GM21717 (cell line): ENCODE measurements at regions not wholly inside any gene's neighbourhood (a gene's known extent, or its start where the extent isn't known, plus 50 kb on each side); places are given as distances from the start of the nearest gene placed in this dataset.
"Not testable (repeated sequence)": the region's sequence is repeated elsewhere in the genome, so short reads cannot be mapped to it uniquely, and the experiment has no call there.

Experiments used
- ATAC-seq: cut with Tn5 transposase; IDR thresholded peaks from one replicate; pipeline ENCODE4 v1.9.1; 2021; ENCODE audit warnings: mild to moderate bottlenecking, moderate library complexity; ENCODE audit not compliant: unreplicated experiment

- ATAC-seq: peak; percentile 63
Observed at GRCh38 chr6:28657769-28658465, 132.2 kb downstream of the GPX5 start.

DNA sequence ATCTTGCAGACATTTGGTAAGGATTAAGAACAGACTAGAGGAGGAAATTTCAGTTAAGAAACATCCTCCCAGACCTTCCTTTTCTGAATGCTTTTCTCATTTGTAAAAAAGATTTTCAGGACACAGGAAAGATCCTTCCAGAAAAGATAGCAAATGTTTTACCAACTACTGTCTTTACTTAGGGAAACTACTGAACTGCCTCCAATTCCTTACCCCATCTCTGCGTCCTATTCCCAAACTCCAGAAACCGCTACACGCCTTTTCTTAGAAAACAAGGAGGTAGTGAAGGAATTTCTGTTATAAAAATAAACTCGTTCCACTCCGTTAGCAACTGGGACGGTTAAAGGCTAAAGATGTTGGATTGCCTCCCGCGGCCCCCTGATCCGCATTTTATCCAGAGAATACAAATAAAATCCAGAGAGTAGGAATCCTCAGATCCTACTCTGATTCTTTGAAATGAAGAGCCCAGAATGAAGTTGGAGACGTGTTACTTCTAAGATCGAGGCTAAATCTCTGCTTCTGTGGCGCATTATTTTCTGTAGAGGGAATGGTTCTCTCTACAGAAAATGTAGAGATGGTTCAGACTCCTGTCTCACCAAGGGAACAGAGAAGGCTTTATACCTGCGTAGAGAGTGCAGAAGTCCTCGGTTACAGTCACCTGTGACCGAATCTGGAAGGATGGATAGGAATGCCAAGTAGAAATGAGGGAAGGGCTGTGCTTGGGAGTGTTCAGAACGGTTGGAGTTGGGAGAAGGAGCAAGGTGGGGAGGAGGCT, 133.0 kb downstream of the GPX5 start:
- ATAC-seq: no peak

GRCh38 chr6:28659250-28659566, 133.5 kb downstream of the GPX5 start:
- no peak for ATAC-seq

GRCh38 chr6:28661097-28661713, 135.5 kb downstream of the GPX5 start:
- ATAC-seq: no peak

DNA sequence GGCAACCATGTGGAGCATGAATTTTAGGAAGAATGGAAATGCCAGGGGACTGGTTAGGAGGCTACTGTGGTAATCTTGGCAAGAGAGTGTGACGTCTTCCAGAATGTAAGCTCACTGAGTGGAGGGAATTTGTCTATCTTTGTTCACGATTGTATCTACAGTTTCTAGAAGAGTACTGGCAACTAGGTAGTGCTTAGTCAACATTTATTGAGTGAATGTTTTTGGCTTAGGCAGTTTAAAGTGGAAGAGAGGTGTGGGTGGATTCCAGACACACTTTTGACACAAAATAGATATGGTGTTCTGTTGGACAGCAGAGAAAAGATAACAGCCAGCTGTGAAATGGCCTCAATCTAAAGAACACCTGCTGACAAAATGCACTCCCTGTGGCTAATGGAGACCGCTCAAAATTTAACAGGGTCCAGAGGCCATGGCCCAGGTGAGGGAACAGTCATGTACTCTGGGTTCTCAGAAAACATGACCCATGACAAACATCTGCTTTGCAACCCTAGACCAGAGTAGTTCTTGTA, 139.3 kb downstream of the GPX5 start:
- no peak for ATAC-seq

- ATAC-seq: no peak
Observed at GRCh38 chr6:28673417-28673786, 147.7 kb downstream of the GPX5 start.

DNA sequence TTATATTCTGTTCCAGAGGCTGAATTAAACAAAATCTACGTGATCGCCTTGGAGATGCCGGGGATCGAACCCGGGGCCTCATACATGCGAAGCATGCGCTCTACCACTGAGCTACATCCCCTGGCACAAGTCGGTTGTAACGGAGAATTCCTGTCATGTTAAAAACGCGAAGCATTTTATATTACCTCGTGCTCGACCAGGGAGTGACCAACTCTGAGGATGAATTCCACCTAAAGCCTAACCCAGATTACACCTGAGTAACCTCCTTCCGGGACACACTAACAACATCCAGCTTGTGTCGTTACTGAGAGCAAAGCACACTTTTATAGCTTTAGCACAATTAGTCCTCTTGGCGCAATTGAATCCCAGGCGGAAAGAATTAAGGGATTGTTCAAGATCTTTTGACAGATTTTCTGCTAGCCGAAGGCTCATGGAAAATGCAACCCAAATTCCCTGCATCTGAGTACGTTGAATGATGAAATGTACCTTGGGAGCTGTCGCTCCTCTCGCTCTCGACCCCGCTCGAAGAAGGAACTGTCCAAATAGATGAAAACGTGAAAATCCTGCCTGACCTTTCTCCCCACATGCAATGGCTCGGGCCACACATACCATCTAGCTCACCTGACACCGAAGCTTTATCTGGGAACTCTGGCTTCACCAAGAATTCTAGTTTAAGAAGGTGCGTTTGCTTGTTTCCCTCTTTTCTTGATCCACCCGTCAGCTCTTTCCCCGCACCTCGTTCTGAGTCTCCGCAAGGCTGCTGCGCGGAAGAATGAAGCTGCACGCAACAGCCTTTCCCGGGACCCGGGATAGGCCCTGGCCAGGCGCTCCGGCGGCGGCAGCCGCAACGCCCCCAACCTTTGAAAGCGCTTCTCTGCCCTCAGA, 148.3 kb downstream of the GPX5 start:
- ATAC-seq: no peak

DNA sequence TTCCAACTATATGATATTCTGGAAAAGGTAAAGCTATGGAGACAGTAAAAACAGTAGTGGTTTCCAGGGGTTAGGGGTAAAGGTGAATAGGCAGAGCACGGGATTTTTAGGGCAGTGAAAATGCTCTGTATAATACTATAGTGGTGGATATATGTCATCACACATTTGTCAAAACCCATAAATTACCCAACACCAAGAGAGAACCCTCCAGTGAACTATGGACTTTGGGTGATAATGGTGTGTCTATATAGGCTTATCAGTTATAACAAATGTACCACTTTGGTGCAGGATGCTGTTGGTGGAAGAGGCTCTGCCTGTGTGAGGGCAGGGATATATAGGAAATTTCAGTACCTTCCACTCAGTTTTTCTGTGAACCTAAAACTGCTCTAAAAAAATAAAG, 149.9 kb downstream of the GPX5 start:
- no peak for ATAC-seq

- ATAC-seq: no peak
Observed at GRCh38 chr6:28682542-28682941, 156.9 kb downstream of the GPX5 start.

DNA sequence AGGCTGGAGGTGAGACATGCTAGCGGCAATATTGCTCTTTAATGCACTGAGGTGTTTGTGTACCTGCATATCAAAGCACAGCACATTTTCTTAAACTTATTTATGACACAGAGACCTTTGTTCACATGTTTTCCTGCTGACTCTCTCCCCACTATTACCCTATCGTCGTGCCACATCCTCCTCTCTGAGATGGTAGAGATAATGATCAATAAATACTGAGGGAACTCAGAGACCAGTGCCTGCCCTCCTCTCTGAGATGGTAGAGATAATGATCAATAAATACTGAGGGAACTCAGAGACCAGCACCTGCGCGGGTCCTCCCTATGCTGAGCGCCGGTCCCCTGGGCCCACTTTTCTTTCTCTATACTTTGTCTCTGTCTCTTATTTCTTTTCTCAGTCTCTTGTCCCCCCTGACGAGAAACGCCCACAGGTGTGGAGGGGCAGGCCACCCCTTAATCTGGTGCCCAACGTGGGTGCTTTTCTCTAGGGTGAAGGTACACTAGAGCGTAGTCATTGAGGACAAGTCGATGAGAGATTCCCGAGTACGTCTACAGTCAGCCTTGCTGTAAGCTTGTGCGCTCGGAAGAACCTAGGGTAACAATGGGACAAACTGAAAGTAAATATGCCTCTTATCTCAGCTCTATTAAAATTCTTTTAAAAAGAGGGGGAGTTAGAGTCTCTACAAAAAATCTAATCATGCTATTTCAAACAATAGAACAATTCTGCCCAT, 157.4 kb downstream of the GPX5 start:
- ATAC-seq: not testable (repeated sequence)

- ATAC-seq: no peak
Observed at GRCh38 chr6:28683945-28684538, 158.4 kb downstream of the GPX5 start.

DNA sequence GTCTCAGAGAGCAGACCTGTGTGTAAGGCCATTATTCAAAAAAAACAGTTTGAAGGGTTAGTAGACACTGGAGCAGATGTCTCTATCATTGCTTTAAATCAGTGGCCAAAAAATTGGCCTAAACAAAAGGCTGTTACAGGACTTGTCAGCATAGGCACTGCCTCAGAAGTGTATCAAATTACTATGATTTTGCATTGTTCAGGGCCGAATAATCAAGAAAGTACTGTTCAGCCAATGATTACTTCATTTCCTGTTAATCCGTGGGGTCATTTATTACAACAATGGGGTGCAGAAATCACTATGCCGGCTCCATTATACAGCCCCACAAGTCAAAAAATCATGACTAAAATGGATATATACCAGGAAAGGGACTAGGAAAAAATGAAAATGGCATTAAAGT, 160.3 kb downstream of the GPX5 start:
- not testable (repeated sequence) for ATAC-seq

DNA sequence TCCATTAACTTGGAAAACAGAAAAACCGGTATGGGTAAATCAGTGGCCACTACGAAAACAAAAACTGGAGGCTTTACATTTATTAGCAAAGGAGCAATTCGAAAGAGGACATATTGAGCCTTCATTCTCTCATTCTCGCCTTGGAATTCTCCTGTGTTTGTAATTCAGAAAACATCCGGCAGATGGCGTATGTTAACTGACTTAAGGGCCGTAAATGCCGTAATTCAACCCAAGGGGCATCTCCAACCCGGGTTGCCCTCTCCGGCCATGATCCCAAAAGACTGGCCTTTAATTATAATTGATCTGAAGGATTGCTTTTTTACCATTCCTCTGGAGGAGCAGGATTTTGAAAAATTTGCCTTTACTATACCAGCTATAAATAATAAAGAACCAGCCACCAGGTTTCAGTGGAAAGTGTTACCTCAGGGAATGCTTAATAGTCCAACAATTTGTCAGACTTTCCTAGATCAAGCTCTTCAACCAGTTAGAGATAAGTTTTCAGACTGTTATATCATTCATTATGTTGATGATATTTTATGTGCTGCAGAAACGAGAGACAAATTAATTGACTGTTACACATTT, 160.9 kb downstream of the GPX5 start:
- ATAC-seq: not testable (repeated sequence)

DNA sequence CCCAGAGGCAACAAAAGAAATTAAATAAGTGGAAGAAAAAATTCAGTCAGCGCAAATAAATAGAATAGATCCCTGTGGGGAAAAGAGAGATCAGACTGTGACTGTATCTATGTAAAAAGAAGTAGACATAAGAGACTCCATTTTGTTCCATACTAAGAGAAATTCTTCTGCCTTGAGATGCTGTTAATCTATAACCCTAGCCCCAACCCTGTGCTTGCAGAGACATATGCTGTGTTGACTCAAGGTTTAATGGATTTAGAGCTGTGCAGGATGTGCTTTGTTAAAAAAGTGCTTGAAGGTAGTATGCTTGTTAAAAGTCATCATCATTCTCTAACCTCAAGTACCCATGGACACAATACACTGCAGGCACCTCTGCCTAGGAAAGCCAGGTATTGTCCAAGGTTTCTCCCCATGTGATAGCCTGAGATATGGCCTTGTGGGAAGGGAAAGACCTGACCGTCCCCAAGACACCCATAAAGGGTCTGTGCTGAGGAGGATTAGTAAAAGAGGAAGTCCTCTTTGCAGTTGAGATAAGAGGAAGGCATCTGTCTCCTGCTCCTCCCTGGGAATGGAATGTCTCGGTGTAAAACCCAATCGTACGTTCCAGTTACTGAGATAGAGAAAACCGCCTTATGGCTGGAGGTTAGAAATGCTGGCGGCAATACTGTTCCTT, 161.8 kb downstream of the GPX5 start:
- ATAC-seq: not testable (repeated sequence)

GRCh38 chr6:28691991-28692390, 166.3 kb downstream of the GPX5 start:
- not testable (repeated sequence) for ATAC-seq

DNA sequence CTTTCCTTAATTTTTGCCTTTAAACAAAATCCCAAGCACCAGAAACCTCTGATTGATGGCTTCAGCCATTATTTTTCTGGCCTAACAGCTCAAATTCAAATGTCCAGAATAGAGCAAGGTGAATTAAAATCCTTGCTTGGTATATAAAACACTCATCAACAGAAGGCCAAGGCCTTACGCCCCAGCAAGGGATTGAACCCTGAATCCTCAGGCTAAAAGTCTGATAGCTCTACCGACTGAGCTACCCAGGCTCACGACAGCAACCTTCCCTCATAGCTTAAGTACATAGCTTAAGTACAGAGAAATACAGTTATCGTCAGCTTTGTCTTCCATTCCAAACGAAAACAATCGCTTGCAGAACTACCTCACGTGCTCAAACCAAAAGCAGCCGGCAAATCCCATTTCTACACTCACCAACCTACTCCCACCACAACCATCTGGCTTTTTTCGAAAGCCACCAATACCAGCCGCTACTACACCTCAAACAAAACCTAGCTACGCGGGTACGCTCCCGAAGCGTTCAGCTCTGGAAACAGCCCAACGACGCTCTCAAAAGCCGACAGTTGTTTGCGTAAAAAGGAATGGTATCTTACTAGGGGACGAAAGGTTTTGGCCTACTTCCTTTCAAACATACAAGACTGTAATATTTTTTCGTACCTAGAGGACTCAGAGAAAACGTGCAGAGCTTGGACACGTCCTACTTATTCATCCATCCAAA, 167.5 kb downstream of the GPX5 start:
- ATAC-seq: no peak

DNA sequence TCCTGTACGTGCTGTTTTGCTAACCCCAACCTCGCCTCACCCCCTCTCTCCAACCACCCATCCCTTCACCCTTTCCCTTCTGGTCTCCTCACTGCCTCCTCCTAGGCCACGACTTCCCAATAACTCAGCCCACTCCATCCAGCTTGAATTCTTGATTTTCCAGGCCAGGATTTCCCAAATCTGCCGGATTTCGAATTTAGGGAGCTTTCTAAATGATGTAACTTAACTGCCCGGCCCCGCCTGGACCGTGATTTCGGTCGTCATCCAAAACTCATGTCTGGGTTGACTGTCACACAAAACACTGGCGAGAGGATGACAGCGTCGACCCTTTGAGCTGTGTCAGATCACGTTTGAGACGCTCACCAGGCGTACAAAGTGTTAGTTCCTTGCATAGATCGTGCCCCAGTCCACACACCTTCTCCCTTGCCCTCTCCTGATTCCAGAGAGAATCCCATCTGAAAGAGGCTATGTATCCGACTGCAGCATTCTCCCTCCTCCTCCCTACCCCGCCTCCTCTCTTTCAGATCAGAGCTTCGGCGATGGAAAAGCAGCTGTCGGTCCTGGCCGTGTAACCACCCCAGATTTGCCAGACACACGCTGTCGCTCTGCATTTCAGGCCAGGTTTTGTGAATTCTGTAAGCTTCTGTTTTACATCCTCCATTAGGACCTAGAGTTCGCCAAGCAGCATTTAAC, 168.2 kb downstream of the GPX5 start:
- ATAC-seq: no peak

- ATAC-seq: no peak
Observed at GRCh38 chr6:28695715-28696114, 170.0 kb downstream of the GPX5 start.
